ENCODE measurements at regions not wholly inside any gene's neighbourhood (a gene's known extent, or its start where the extent isn't known, plus 50 kb on each side); places are given as distances from the start of the nearest gene placed in this dataset.

GRCh38 chr12:34348064-34348463, 325.8 kb downstream of the ALG10 start:
- Histone ChIP-seq H2AK5ac (ENCODE audit: insufficient read length, low read length) (no peak overlapping the region), H3K4ac (ENCODE audit: low read depth, low read length) (no peak overlapping the region), H2BK12ac (ENCODE audit: insufficient read length, low read depth, low read length) (no peak overlapping the region), H3K18ac (ENCODE audit: insufficient read length, low read depth, low read length) (no peak overlapping the region), H3K9me3 (ENCODE audit: control insufficient read depth, low read depth, low read length) (peaks cover 6% of the 10 kb centered on the region), H3K23me2 (ENCODE audit: insufficient read length, low read depth, low read length, poor library complexity, severe bottlenecking) (no peaks in the 10 kb centered on the region), H3K56ac (ENCODE audit: insufficient read length, low read depth, low read length) (no peak overlapping the region), H3K23ac (ENCODE audit: insufficient read length, low read depth, low read length) (no peak overlapping the region), H2AFZ (ENCODE audit: low read length) (no peak overlapping the region), H3K4me1 (ENCODE audit: insufficient read depth, low read length) (no peaks in the 10 kb centered on the region), H2BK15ac (ENCODE audit: low read depth, low read length) (no peak overlapping the region), H3K79me1 (ENCODE audit: insufficient read depth, low read depth, low read length, poor library complexity, severe bottlenecking) (no peaks in the 10 kb centered on the region), H2BK20ac (ENCODE audit: low read depth, low read length, poor library complexity, severe bottlenecking) (no peak overlapping the region), H3K9ac (ENCODE audit: extremely low read depth, insufficient read length, low read length) (no peak overlapping the region), H3T11ph (ENCODE audit: low read length) (no peak overlapping the region), H3K4me2 (ENCODE audit: insufficient read depth, insufficient read length, low read length) (no peak overlapping the region), H3K27me3 (ENCODE audit: insufficient read depth, low read length) (no peaks in the 10 kb centered on the region), H4K8ac (replicated peaks; ENCODE audit: insufficient read length, low read depth, low read length) (no peak overlapping the region), H3K14ac (ENCODE audit: insufficient read depth, low read length) (no peak overlapping the region), H3K79me2 (ENCODE audit: insufficient read depth, low read length) (no peaks in the 10 kb centered on the region), H4K91ac (ENCODE audit: insufficient read length, low read depth, low read length) (no peak overlapping the region), H4K20me1 (ENCODE audit: control insufficient read depth, insufficient read depth, insufficient read length) (no peaks in the 10 kb centered on the region), H4K5ac (ENCODE audit: insufficient read length, low read depth, low read length) (no peak overlapping the region), H2BK5ac (ENCODE audit: insufficient read length, low read length) (no peak overlapping the region), H2BK120ac (ENCODE audit: low read depth, low read length, poor library complexity, severe bottlenecking) (no peak overlapping the region), H3K27ac (ENCODE audit: insufficient read length, low read depth, low read length) (no peak overlapping the region)
- no peaks in the 10 kb centered on the region for H3K4me1 Mint-ChIP-seq
- no peak for DNase-seq
- H3K27ac Mint-ChIP-seq, result no peak overlapping the region
- WGBS (ENCODE audit: extremely low coverage, insufficient read length, low lambda C conversion rate), result no CpG with 5 or more reads among the region's 23 CpGs
- peaks cover 63 to 81% of the 10 kb centered on the region in 2 experiments for H3K9me3 Mint-ChIP-seq
- no peak for TF ChIP-seq CTCF (conservative IDR thresholded peaks at IDR 0.05)
- peaks cover 4 to 9% (median 5%) of the 10 kb centered on the region in 3 experiments; a peak in 4 of 7 replicates for H3K36me3 Mint-ChIP-seq (ENCODE audit: insufficient read depth in 1 of 3, low read depth in 3 of 3)
- no peaks in the 10 kb centered on the region; the same call in 1 of the 2 replicates for H3K27me3 Mint-ChIP-seq (ENCODE audit: low read depth)
- H3K4me3 Mint-ChIP-seq, result no peak overlapping the region

Data from H9 (cell line).